Pancreas (tissue), 10 donors: ENCODE measurements at regions not wholly inside any gene's neighbourhood (a gene's known extent, or its start where the extent isn't known, plus 50 kb on each side); places are given as distances from the start of the nearest gene placed in this dataset.

ENCODE experiments used
- ATAC-seq, 4 donors: fragments of 200-7000 bp; cut with Tn5 transposase; one replicate each; pipeline versions ENCODE4 v1.8.0 to v1.9.1; 2020; ENCODE audit warnings: mild to moderate bottlenecking in 4 of 4, moderate library complexity in 4 of 4
- DNase-seq, 6 donors: peaks; one replicate each; pipeline ENCODE4 v3.0.0-alpha.2; 2020
- FAIRE-seq: peaks from 2 replicates; lab custom pipeline; 2012; peaks lifted over from hg19 to GRCh38; lab: Jason Lieb, UNC
- H3K27ac ChIP-seq, 4 donors: fragments of 200-600 bp; sonication (generic); 1 replicate in 3 of 4; 2 replicates in 1 of 4; pipeline versions ENCODE4 v1.5.0 to v1.8.0; 2020
- H3K27me3 ChIP-seq, 4 donors: fragments of 200-600 bp; one replicate each; pipeline ENCODE4 v1.8.0; 2021
- H3K36me3 ChIP-seq, 3 donors: fragments of 200-600 bp; sonication (generic) in 1 of 3; one replicate each; pipeline versions ENCODE4 v1.5.0 to v1.8.0; 2020 to 2021
- H3K4me1 ChIP-seq, 3 donors: fragments of 200-600 bp; one replicate each; pipeline ENCODE4 v1.8.0; 2021
- H3K4me3 ChIP-seq, 4 donors: fragments of 200-600 bp; sonication (generic) in 2 of 4; one replicate each; pipeline versions ENCODE4 v1.5.0 to v1.8.0; 2020 to 2021
- H3K9me3 ChIP-seq, 4 donors: fragments of 200-600 bp; one replicate each; pipeline ENCODE4 v1.8.0; 2021
- CTCF ChIP-seq, 4 donors: fragments of 200-600 bp; sonication (generic) in 3 of 4; IDR thresholded peaks; one replicate each; pipeline versions ENCODE4 v1.5.0 to v1.8.0; 2021; ENCODE audit warnings: antibody characterized with exemption in 4 of 4
- WGBS, 2 donors: extraction: QIAGEN DNeasy Blood & Tissue Kit; methylation state at CpG; one replicate each; pipeline ENCODE4 v1.1.7; 2013; 5-methylcytosine and 5-hydroxymethylcytosine counted together
- intact Hi-C, 3 donors: fragments of 100-400 bp; cut with DNase I; formaldehyde crosslinking; loops; one replicate each; pipeline versions ENCODE4 v1.11.1 to v1.14.2; 2022
- donor health status: healthy with polysubstance abuse.
- donor health status: DM: no; HTN: no; CAD: no; lungs with moderate emphysema.
- donor health status: DM: no; HTN: no; CAD: no.
- donor health status: control.
- donor health status: control.
- donor health status: Bipolar disorder and iron deficiency.
- donor health status: DM: yes; HTN: yes; CAD: no.
- donor health status: DM: no; HTN: no; CAD: no.
- donor health status: DM: no; HTN: no; CAD: no.
- donor health status: DM: yes; HTN: yes; CAD: no.

GRCh38 chr4:101556842-101557241 is 209.5 kb upstream of the PPP3CA start:
- H3K36me3 ChIP-seq = no peaks in the 10 kb centered on the region
- WGBS, 2 donors = 47 to 64% methylated on average over 4 of the region's 4 CpGs
- no peaks in the 10 kb centered on the region for H3K27me3 ChIP-seq
- ATAC-seq = no peak
- no peak overlapping the region for H3K4me3 ChIP-seq
- no peaks in the 10 kb centered on the region for H3K4me1 ChIP-seq
- H3K9me3 ChIP-seq = no peaks in the 10 kb centered on the region
- intact Hi-C loops = no loop called here
- H3K27ac ChIP-seq = no peak overlapping the region
- no peak for DNase-seq
- no peak for TF ChIP-seq CTCF (IDR thresholded peaks at IDR 0.05)
- no peak for FAIRE-seq

GRCh38 chr4:101555341-101555880 is 208.1 kb upstream of the PPP3CA start:
- TF ChIP-seq CTCF (IDR thresholded peaks at IDR 0.05) = no peak
- intact Hi-C loops = no loop called here
- no peaks in the 10 kb centered on the region for H3K9me3 ChIP-seq

GRCh38 chr4:101540336-101540735 is 193.0 kb upstream of the PPP3CA start:
- Histone ChIP-seq H3K9me3 (no peaks in the 10 kb centered on the region), H3K4me1 (no peaks in the 10 kb centered on the region), H3K27ac (no peak overlapping the region), H3K36me3 (no peaks in the 10 kb centered on the region), H3K4me3 (no peak overlapping the region), H3K27me3 (no peaks in the 10 kb centered on the region)
- WGBS, 2 donors = 22 to 25% methylated on average over 2 of the region's 2 CpGs
- DNase-seq (no peak), FAIRE-seq (no peak), ATAC-seq (no peak)
- no peak for TF ChIP-seq CTCF (IDR thresholded peaks at IDR 0.05)
- intact Hi-C loops = no loop called here

More at GRCh38 chr4:101555341-101555880, 208.1 kb upstream of the PPP3CA start:
- H3K27me3 ChIP-seq = no peaks in the 10 kb centered on the region
- no peaks in the 10 kb centered on the region for H3K36me3 ChIP-seq
- H3K27ac ChIP-seq = no peak overlapping the region
- no peaks in the 10 kb centered on the region for H3K4me1 ChIP-seq
- WGBS, 2 donors = 70 to 82% methylated on average over 4 of the region's 4 CpGs
- ATAC-seq (no peak), DNase-seq (no peak), FAIRE-seq (no peak)
- H3K4me3 ChIP-seq = no peak overlapping the region

- Histone ChIP-seq H3K4me3 (no peak overlapping the region), H3K27ac (no peak overlapping the region), H3K4me1 (no peaks in the 10 kb centered on the region), H3K27me3 (no peaks in the 10 kb centered on the region), H3K9me3 (no peaks in the 10 kb centered on the region), H3K36me3 (no peaks in the 10 kb centered on the region)
- no peak for ATAC-seq
- no peak for DNase-seq
- no peak for TF ChIP-seq CTCF (IDR thresholded peaks at IDR 0.05)
- 31 to 43% methylated on average over 1 of the region's 1 CpG for WGBS, 2 donors
- intact Hi-C loops = no loop called here
- FAIRE-seq = no peak
These were observed 181.2 kb upstream of the PPP3CA start for GRCh38 chr4:101528526-101528925.

GRCh38 chr4:101527188-101527587 is 179.9 kb upstream of the PPP3CA start:
- H3K27ac ChIP-seq = no peak overlapping the region
- no peak for TF ChIP-seq CTCF (IDR thresholded peaks at IDR 0.05)
- no peaks in the 10 kb centered on the region for H3K27me3 ChIP-seq
- intact Hi-C loops = no loop called here
- H3K9me3 ChIP-seq = no peaks in the 10 kb centered on the region
- no peak for FAIRE-seq
- H3K36me3 ChIP-seq = no peaks in the 10 kb centered on the region
- no peak overlapping the region for H3K4me3 ChIP-seq
- DNase-seq = no peak
- ATAC-seq = no peak
- 43 to 60% methylated on average over 2 of the region's 2 CpGs for WGBS, 2 donors
- H3K4me1 ChIP-seq = no peaks in the 10 kb centered on the region
